Liver (tissue), 8 donors: ENCODE measurements at regions not wholly inside any gene's neighbourhood (a gene's known extent, or its start where the extent isn't known, plus 50 kb on each side); places are given as distances from the start of the nearest gene placed in this dataset.

Source experiments
- DNase-seq: peaks from one replicate; pipeline ENCODE4 v3.0.0-alpha.2; 2017; ENCODE audit warnings: low spot score
- H3K27ac ChIP-seq, 2 donors: one replicate each; pipeline ENCODE4 v1.7.0; 2013; ENCODE audit warnings: inconsistent platforms in 2 of 2, low read length in 2 of 2, control low read depth in 1 of 2, low read depth in 1 of 2, mild to moderate bottlenecking in 1 of 2
- H3K27me3 ChIP-seq, 4 donors: one replicate each; pipeline versions ENCODE4 v1.6.1 to v1.7.0; 2013; ENCODE audit warnings: low read length in 3 of 4, inconsistent platforms in 1 of 4, mild to moderate bottlenecking in 1 of 4, moderate library complexity in 1 of 4; ENCODE audit not compliant: control insufficient read depth in 4 of 4, insufficient read depth in 4 of 4
- H3K36me3 ChIP-seq, 4 donors: one replicate each; pipeline versions ENCODE4 v1.6.1 to v1.7.0; 2013; ENCODE audit warnings: low read length in 3 of 4, mild to moderate bottlenecking in 3 of 4, low read depth in 1 of 4, moderate library complexity in 1 of 4; ENCODE audit not compliant: control insufficient read depth in 4 of 4, insufficient read depth in 3 of 4
- H3K4me1 ChIP-seq, 4 donors: one replicate each; pipeline versions ENCODE4 v1.6.1 to v1.7.0; 2013; ENCODE audit warnings: low read length in 3 of 4, mild to moderate bottlenecking in 3 of 4, moderate library complexity in 1 of 4; ENCODE audit not compliant: control insufficient read depth in 4 of 4, insufficient read depth in 4 of 4
- H3K4me3 ChIP-seq, 3 donors: one replicate each; pipeline versions ENCODE4 v1.6.1 to v1.7.0; 2013; ENCODE audit warnings: low read length in 3 of 3, control low read depth in 1 of 3, low read depth in 1 of 3, mild to moderate bottlenecking in 1 of 3
- H3K9ac ChIP-seq, 2 donors: one replicate each; pipeline ENCODE4 v1.7.0; 2013; ENCODE audit warnings: low read length in 2 of 2, mild to moderate bottlenecking in 2 of 2, moderate library complexity in 2 of 2, control low read depth in 1 of 2, low read depth in 1 of 2
- H3K9me3 ChIP-seq, 4 donors: one replicate each; pipeline versions ENCODE4 v1.6.1 to v1.7.0; 2013; ENCODE audit warnings: low read length in 3 of 4; ENCODE audit not compliant: control insufficient read depth in 4 of 4
- ATF3 ChIP-seq: IDR thresholded peaks from 2 replicates; pipeline ENCODE4 v1.6.1; 2016; ENCODE audit warnings: antibody characterized with exemption
- CTCF ChIP-seq: fragments of 150-350 bp; IDR thresholded peaks from 2 replicates; pipeline ENCODE4 v1.5.1; 2017; ENCODE audit warnings: improper control_type of control experiment, low read depth, low read length; ENCODE audit not compliant: missing input control
- EGR1 ChIP-seq, 2 donors: IDR thresholded peaks; 2 replicates each; pipeline ENCODE4 v1.6.1; 2016 to 2018; ENCODE audit warnings: antibody characterized with exemption in 2 of 2, low read depth in 2 of 2
- FOXA1 ChIP-seq: IDR thresholded peaks from 2 replicates; pipeline ENCODE4 v1.6.1; 2016; ENCODE audit warnings: antibody characterized with exemption
- FOXA2 ChIP-seq: IDR thresholded peaks from 2 replicates; pipeline ENCODE4 v1.6.1; 2016; ENCODE audit warnings: antibody characterized with exemption
- GABPA ChIP-seq, 2 donors: IDR thresholded peaks in 1 of 2; conservative IDR thresholded peaks in 1 of 2; 2 replicates each; pipeline ENCODE4 v1.6.1; 2016; ENCODE audit warnings: antibody characterized with exemption in 2 of 2, mild to moderate bottlenecking in 1 of 2, moderate library complexity in 1 of 2
- HNF4A ChIP-seq, 2 donors: conservative IDR thresholded peaks; 2 replicates each; pipeline ENCODE4 v1.6.1; 2016; ENCODE audit warnings: antibody characterized with exemption in 2 of 2, mild to moderate bottlenecking in 2 of 2
- HNF4G ChIP-seq: IDR thresholded peaks from 2 replicates; pipeline ENCODE4 v1.6.1; 2016; ENCODE audit warnings: antibody characterized with exemption
- JUND ChIP-seq, 2 donors: IDR thresholded peaks; 2 replicates each; pipeline ENCODE4 v1.6.1; 2016; ENCODE audit warnings: antibody characterized with exemption in 2 of 2
- MAX ChIP-seq: IDR thresholded peaks from 2 replicates; pipeline ENCODE4 v1.6.1; 2016; ENCODE audit warnings: antibody characterized with exemption
- NR2F2 ChIP-seq: IDR thresholded peaks from 2 replicates; pipeline ENCODE4 v1.6.1; 2016; ENCODE audit warnings: antibody characterized with exemption
- RAD21 ChIP-seq, 2 donors: IDR thresholded peaks; 2 replicates each; pipeline ENCODE4 v1.6.1; 2016; ENCODE audit warnings: antibody characterized with exemption in 2 of 2, mild to moderate bottlenecking in 2 of 2
- REST ChIP-seq: IDR thresholded peaks from 2 replicates; pipeline ENCODE4 v1.6.1; 2016; ENCODE audit warnings: antibody characterized with exemption, mild to moderate bottlenecking
- RXRA ChIP-seq, 2 donors: IDR thresholded peaks; 2 replicates each; pipeline ENCODE4 v1.6.1; 2017 to 2018; ENCODE audit warnings: antibody characterized with exemption in 2 of 2, mild to moderate bottlenecking in 1 of 2
- SP1 ChIP-seq: IDR thresholded peaks from 2 replicates; pipeline ENCODE4 v1.6.1; 2018; ENCODE audit warnings: antibody characterized with exemption, mild to moderate bottlenecking
- TAF1 ChIP-seq: conservative IDR thresholded peaks from 2 replicates; pipeline ENCODE4 v1.6.1; 2016; ENCODE audit warnings: antibody characterized with exemption, mild to moderate bottlenecking
- YY1 ChIP-seq: IDR thresholded peaks from 2 replicates; pipeline ENCODE4 v1.6.1; 2016; ENCODE audit warnings: antibody characterized with exemption, mild to moderate bottlenecking
- ZBTB33 ChIP-seq: IDR thresholded peaks from 2 replicates; pipeline ENCODE4 v1.6.1; 2016; ENCODE audit warnings: antibody characterized with exemption
- WGBS: extraction: QIAGEN DNeasy Blood & Tissue Kit; methylation state at CpG from one replicate; pipeline ENCODE4 v1.1.7; 2013; 5-methylcytosine and 5-hydroxymethylcytosine counted together
- donor health status: healthy.
- donor health status: healthy.
- donor health status: healthy.
- donor health status: healthy.
- donor health status: healthy.

GRCh38 chr16:52271088-52271750 lies 275.7 kb downstream of the TOX3 start:
- DNase-seq: no peak
- Histone ChIP-seq H3K4me3 (no peak overlapping the region), H3K27ac (no peak overlapping the region), H3K9ac (no peak overlapping the region), H3K36me3 (no peaks in the 10 kb centered on the region), H3K9me3 (no peaks in the 10 kb centered on the region), H3K4me1 (no peaks in the 10 kb centered on the region), H3K27me3 (no peaks in the 10 kb centered on the region)
- 91% methylated on average over 4 of the region's 4 CpGs for WGBS
- TF ChIP-seq FOXA1 (no peak), MAX (no peak), RXRA (IDR thresholded peaks at IDR 0.05) (no peak), REST (no peak), SP1 (no peak), CTCF (no peak), YY1 (no peak), ATF3 (no peak), NR2F2 (no peak), JUND (IDR thresholded peaks at IDR 0.05) (no peak), ZBTB33 (no peak), HNF4G (no peak), TAF1 (no peak), EGR1 (IDR thresholded peaks at IDR 0.05; ENCODE audit: low read depth in 2 of 2) (no peak), HNF4A (conservative IDR thresholded peaks at IDR 0.05) (no peak), FOXA2 (no peak), GABPA (IDR thresholded peaks at IDR 0.05 in 1 of 2, conservative IDR thresholded peaks at IDR 0.05 in 1 of 2) (no peak), RAD21 (IDR thresholded peaks at IDR 0.05) (no peak)
